GM12878 (cell line): ENCODE measurements at regions not wholly inside any gene's neighbourhood (a gene's known extent, or its start where the extent isn't known, plus 50 kb on each side); places are given as distances from the start of the nearest gene placed in this dataset.

Source experiments
- ATAC-seq: fragments of 200-7000 bp; cut with Tn5 transposase; 3 replicates; pipeline ENCODE4 v1.9.1; 2020; ENCODE audit warnings: mild to moderate bottlenecking, moderate library complexity
- BruUV-seq: library from RNA; stranded (reverse); fragments of 400-500 nt; replicated peaks from 2 replicates; lab custom pipeline; 2021; lab: Mats Ljungman, UMichigan
- CTCF ChIA-PET: fragments of 300-600 bp; sonication (Branson Sonifier 250); formaldehyde crosslinking; extraction: SDS; loops from one replicate; lab custom pipeline; 2021; ENCODE audit warnings: inconsistent platforms; lab: Yijun Ruan, JAX
- POLR2A ChIA-PET: fragments of 350-600 bp; formaldehyde crosslinking; extraction: SDS; loops from one replicate; lab custom pipeline; 2021; ENCODE audit warnings: inconsistent platforms; lab: Charles Lee
- RAD21 ChIA-PET: fragments of 300-600 bp; sonication (Branson Sonifier 250); formaldehyde crosslinking; loops from one replicate; lab custom pipeline; 2023; ENCODE audit warnings: antibody characterized with exemption; ENCODE audit not compliant: unreplicated experiment; lab: Charles Lee
- SMC1A ChIA-PET: fragments of 300-600 bp; sonication (Branson Sonifier 250); formaldehyde crosslinking; loops from one replicate; lab custom pipeline; 2023; ENCODE audit not compliant: unreplicated experiment, uncharacterized antibody; lab: Charles Lee
- DNase-seq: peaks from one replicate; pipeline ENCODE4 v3.0.0-alpha.2; 2011; ENCODE audit warnings: low read depth, low spot score
- FAIRE-seq: peaks from 3 replicates; lab custom pipeline; 2011; peaks lifted over from hg19 to GRCh38; lab: Jason Lieb, UNC
- H2AFZ ChIP-seq: 2 replicates; pipeline ENCODE4 v1.6.0; 2011; ENCODE audit warnings: low read depth, low read length, control low read depth; ENCODE audit not compliant: control insufficient read depth
- H3K27ac ChIP-seq: 2 replicates; pipeline ENCODE4 v1.5.1; 2011; ENCODE audit warnings: control low read depth; ENCODE audit not compliant: control insufficient read depth, insufficient read depth
- H3K27me3 ChIP-seq, 2 experiments: replicated peaks in 1 of 2; 2 replicates each; pipeline versions ENCODE4 v1.6.0 to v1.6.1; 2011; ENCODE audit warnings: low read length in 1 of 2; ENCODE audit not compliant: control insufficient read depth in 2 of 2, insufficient read depth in 2 of 2
- H3K36me3 ChIP-seq, 2 experiments: 2 replicates each; pipeline ENCODE4 v1.5.1; 2011; ENCODE audit warnings: low read length in 1 of 2; ENCODE audit not compliant: control insufficient read depth in 2 of 2, insufficient read depth in 2 of 2
- H3K4me1 ChIP-seq: 2 replicates; pipeline ENCODE4 v1.6.1; 2011; ENCODE audit warnings: mild to moderate bottlenecking, low read length, moderate library complexity, mixed read lengths; ENCODE audit not compliant: control insufficient read depth, insufficient read depth
- H3K4me2 ChIP-seq: 2 replicates; pipeline ENCODE4 v1.6.0; 2011; ENCODE audit warnings: control low read depth; ENCODE audit not compliant: control insufficient read depth, insufficient read depth
- H3K4me3 ChIP-seq: fragments of 200-600 bp; sonication (generic); 2 replicates; pipeline ENCODE4 v1.5.1; 2016
- H3K79me2 ChIP-seq: 2 replicates; pipeline ENCODE4 v1.6.0; 2011; ENCODE audit warnings: low read length; ENCODE audit not compliant: control insufficient read depth, insufficient read depth
- H3K9ac ChIP-seq: 2 replicates; pipeline ENCODE4 v1.8.0; 2011; ENCODE audit warnings: low read length, control low read depth, mixed read lengths; ENCODE audit not compliant: control insufficient read depth, insufficient read depth
- H3K9me3 ChIP-seq: replicated peaks from 3 replicates; pipeline ENCODE4 v1.5.1; 2011; ENCODE audit warnings: mild to moderate bottlenecking, low read length; ENCODE audit not compliant: control insufficient read depth, insufficient read depth
- H4K20me1 ChIP-seq: 2 replicates; pipeline ENCODE4 v1.6.0; 2011; ENCODE audit not compliant: control insufficient read depth, insufficient read depth
- ATF7 ChIP-seq: fragments of 450-650 bp; IDR thresholded peaks from 2 replicates; pipeline ENCODE4 v1.6.1; 2016; ENCODE audit warnings: low read depth, mild to moderate bottlenecking
- BHLHE40 ChIP-seq, 2 experiments: fragments of 450-650 bp in 1 of 2; IDR thresholded peaks; 2 replicates each; pipeline ENCODE4 v1.6.1; 2011 to 2017; ENCODE audit warnings: low read depth in 2 of 2, borderline replicate concordance in 1 of 2, improper control_type of control experiment in 1 of 2, low read length in 1 of 2, mild to moderate bottlenecking in 1 of 2
- CREB1 ChIP-seq: IDR thresholded peaks from 2 replicates; pipeline ENCODE4 v1.6.1; 2012; ENCODE audit warnings: low read depth, mild to moderate bottlenecking, inconsistent platforms
- IKZF2 ChIP-seq, 2 experiments: fragments of 450-650 bp; IDR thresholded peaks; 2 replicates each; pipeline ENCODE4 v1.6.1; 2017; ENCODE audit warnings: mild to moderate bottlenecking in 2 of 2, moderate library complexity in 2 of 2
- JUNB ChIP-seq: IDR thresholded peaks from 2 replicates; pipeline ENCODE4 v1.6.1; 2016; ENCODE audit warnings: antibody characterized with exemption, mild to moderate bottlenecking
- NFXL1 ChIP-seq: fragments of 450-650 bp; IDR thresholded peaks from 2 replicates; pipeline ENCODE4 v1.6.1; 2017; ENCODE audit warnings: antibody characterized with exemption, mild to moderate bottlenecking, borderline replicate concordance
- TCF12 ChIP-seq: IDR thresholded peaks from 2 replicates; pipeline ENCODE4 v1.6.1; 2011; ENCODE audit warnings: low read depth, mild to moderate bottlenecking, low read length
- ZBTB40 ChIP-seq: fragments of 450-650 bp; IDR thresholded peaks from 2 replicates; pipeline ENCODE4 v1.6.1; 2016; ENCODE audit warnings: mild to moderate bottlenecking, moderate library complexity, borderline replicate concordance
- ZSCAN29 ChIP-seq: fragments of 450-650 bp; IDR thresholded peaks from 2 replicates; pipeline ENCODE4 v1.6.1; 2017; ENCODE audit warnings: mild to moderate bottlenecking, moderate library complexity
- WGBS: methylation state at CpG from one replicate; pipeline ENCODE4 v1.1.6; 2016; ENCODE audit warnings: low lambda C conversion rate; ENCODE audit not compliant: insufficient replicate concordance, insufficient coverage; ENCODE audit errors: missing lambda C conversion rate; 5-methylcytosine and 5-hydroxymethylcytosine counted together
- in situ Hi-C: fragments of 300-500 bp; cut with MboI; formaldehyde crosslinking; loops from 9 replicates; pipeline ENCODE4 v1.14.3; 2018; ENCODE audit warnings: mixed read lengths
- intact Hi-C: fragments of 100-400 bp; cut with micrococcal nuclease; formaldehyde crosslinking; loops from one replicate; pipeline ENCODE4 v1.14.2; 2022; ENCODE audit not compliant: unreplicated experiment
- TF ChIP-seq, protein P1 (sequence below): fragments of 150-350 bp; IDR thresholded peaks from 2 replicates; pipeline ENCODE4 v1.6.1; 2014; ENCODE audit warnings: mild to moderate bottlenecking, low read depth, low read length

- no peak overlapping the region for H3K9ac ChIP-seq
- peaks cover 1% of the 10 kb centered on the region; the same call in 2 of the 3 replicates for H3K9me3 ChIP-seq
- intact Hi-C loops (no loop called here), in situ Hi-C loops (no loop called here)
- BruUV-seq, result no TSS peak
- ATAC-seq, result no peak
- H3K79me2 ChIP-seq, result no peaks in the 10 kb centered on the region
- RAD21 ChIA-PET, result no interaction called here
- H4K20me1 ChIP-seq, result no peaks in the 10 kb centered on the region
- SMC1A ChIA-PET, result no interaction called here
- 63% methylated on average over 20 of the region's 20 CpGs for WGBS
- no peaks in the 10 kb centered on the region for H3K4me1 ChIP-seq
- no peak overlapping the region for H3K27ac ChIP-seq
- no peak overlapping the region for H3K4me3 ChIP-seq
- H3K27me3 ChIP-seq, result no peaks in the 10 kb centered on the region
- no peaks in the 10 kb centered on the region for H3K36me3 ChIP-seq
- no peak overlapping the region for H2AFZ ChIP-seq
- POLR2A ChIA-PET, result no interaction called here
- H3K4me2 ChIP-seq, result no peak overlapping the region
- FAIRE-seq, result no peak
- TF ChIP-seq ATF7, result no peak
- TF ChIP-seq BHLHE40 (IDR thresholded peaks at IDR 0.05; ENCODE audit: borderline replicate concordance in 1 of 2, low read depth in 2 of 2, low read length in 1 of 2), result no peak
- no peak for TF ChIP-seq JUNB
- TF ChIP-seq, all 136 proteins: peak for 0
- no peak for DNase-seq
- CTCF ChIA-PET, result no interaction called here
Measured at GRCh38 chr2:10518470-10519393, 70.6 kb upstream of the ODC1 start.

GRCh38 chr2:10517351-10518043 is 69.4 kb upstream of the ODC1 start:
- H3K4me3 ChIP-seq, result no peak overlapping the region
- DNase-seq (no peak), FAIRE-seq (no peak), ATAC-seq (no peak)
- ChIA-PET SMC1A (no interaction called here), RAD21 (no interaction called here), CTCF (no interaction called here), POLR2A (no interaction called here)
- in situ Hi-C loops, result no loop called here
- no peak overlapping the region for H3K9ac ChIP-seq
- H3K27me3 ChIP-seq, result no peaks in the 10 kb centered on the region
- no peak overlapping the region for H3K27ac ChIP-seq
- BruUV-seq, result no TSS peak
- no peak overlapping the region for H2AFZ ChIP-seq
- no peaks in the 10 kb centered on the region for H3K36me3 ChIP-seq
- intact Hi-C loops, result no loop called here
- H4K20me1 ChIP-seq, result no peaks in the 10 kb centered on the region
- H3K79me2 ChIP-seq, result no peaks in the 10 kb centered on the region
- no peaks in the 10 kb centered on the region for H3K4me1 ChIP-seq
- H3K4me2 ChIP-seq, result no peak overlapping the region
- 85% methylated on average over 9 of the region's 9 CpGs for WGBS
- peaks cover 1% of the 10 kb centered on the region; the same call in 2 of the 3 replicates for H3K9me3 ChIP-seq
- TF ChIP-seq ZSCAN29, result no peak
- no peak for TF ChIP-seq ZBTB40
- TF ChIP-seq, protein P1, sequence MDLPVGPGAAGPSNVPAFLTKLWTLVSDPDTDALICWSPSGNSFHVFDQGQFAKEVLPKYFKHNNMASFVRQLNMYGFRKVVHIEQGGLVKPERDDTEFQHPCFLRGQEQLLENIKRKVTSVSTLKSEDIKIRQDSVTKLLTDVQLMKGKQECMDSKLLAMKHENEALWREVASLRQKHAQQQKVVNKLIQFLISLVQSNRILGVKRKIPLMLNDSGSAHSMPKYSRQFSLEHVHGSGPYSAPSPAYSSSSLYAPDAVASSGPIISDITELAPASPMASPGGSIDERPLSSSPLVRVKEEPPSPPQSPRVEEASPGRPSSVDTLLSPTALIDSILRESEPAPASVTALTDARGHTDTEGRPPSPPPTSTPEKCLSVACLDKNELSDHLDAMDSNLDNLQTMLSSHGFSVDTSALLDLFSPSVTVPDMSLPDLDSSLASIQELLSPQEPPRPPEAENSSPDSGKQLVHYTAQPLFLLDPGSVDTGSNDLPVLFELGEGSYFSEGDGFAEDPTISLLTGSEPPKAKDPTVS, result no peak
- no peak for TF ChIP-seq CREB1
- TF ChIP-seq NFXL1, result no peak
- no peak for TF ChIP-seq IKZF2 (IDR thresholded peaks at IDR 0.05)
- TF ChIP-seq TCF12, result no peak
